GM23338 (cell line): ENCODE measurements at regions not wholly inside any gene's neighbourhood (a gene's known extent, or its start where the extent isn't known, plus 50 kb on each side); places are given as distances from the start of the nearest gene placed in this dataset.

Experiments
- ATAC-seq: fragments of 200-7000 bp; cut with Tn5 transposase; 3 replicates; pipeline ENCODE4 v1.9.1; 2020
- DNase-seq: peaks from one replicate; pipeline ENCODE4 v3.0.0-alpha.2; 2015; ENCODE audit warnings: low spot score
- H2AFZ ChIP-seq: fragments of 200-600 bp; sonication (generic); 2 replicates; pipeline ENCODE4 v1.8.0; 2016; ENCODE audit warnings: antibody characterized with exemption, mild to moderate bottlenecking, moderate library complexity
- H3F3A ChIP-seq: fragments of 200-600 bp; sonication (generic); replicated peaks from 2 replicates; pipeline ENCODE4 v1.8.0; 2017; ENCODE audit warnings: antibody characterized with exemption, mixed run types, low read depth
- H3K27ac ChIP-seq: fragments of 200-600 bp; sonication (generic); 2 replicates; pipeline ENCODE4 v1.6.1; 2016; ENCODE audit warnings: low read depth
- H3K27me3 ChIP-seq: fragments of 200-600 bp; sonication (generic); 2 replicates; pipeline ENCODE4 v1.8.0; 2016; ENCODE audit warnings: mild to moderate bottlenecking, mixed run types, moderate library complexity; ENCODE audit not compliant: insufficient read depth
- H3K36me3 ChIP-seq: fragments of 200-600 bp; sonication (generic); 2 replicates; pipeline ENCODE4 v1.8.0; 2016; ENCODE audit warnings: mild to moderate bottlenecking; ENCODE audit not compliant: insufficient read depth
- H3K4me1 ChIP-seq: fragments of 200-600 bp; sonication (generic); 2 replicates; pipeline ENCODE4 v1.8.0; 2016; ENCODE audit warnings: mild to moderate bottlenecking, moderate library complexity; ENCODE audit not compliant: insufficient read depth
- H3K4me2 ChIP-seq: fragments of 200-600 bp; sonication (generic); 2 replicates; pipeline ENCODE4 v1.7.1; 2017; ENCODE audit warnings: mixed run types
- H3K4me3 ChIP-seq: fragments of 200-600 bp; sonication (generic); 2 replicates; pipeline ENCODE4 v1.6.1; 2016; ENCODE audit warnings: mixed run types
- H3K79me2 ChIP-seq: fragments of 200-600 bp; sonication (generic); replicated peaks from 2 replicates; pipeline ENCODE4 v1.8.0; 2017; ENCODE audit warnings: mild to moderate bottlenecking; ENCODE audit not compliant: insufficient read depth
- H3K9me2 ChIP-seq: fragments of 200-600 bp; sonication (generic); 2 replicates; pipeline ENCODE4 v1.8.0; 2017; ENCODE audit not compliant: insufficient read depth
- H4K20me1 ChIP-seq: fragments of 200-600 bp; sonication (generic); replicated peaks from 2 replicates; pipeline ENCODE4 v1.8.0; 2017; ENCODE audit warnings: mild to moderate bottlenecking; ENCODE audit not compliant: insufficient read depth
- H3K27ac Mint-ChIP-seq: 2 replicates; pipeline ENCODE4 v1.8.0; 2020; ENCODE audit warnings: inconsistent platforms, mild to moderate bottlenecking, moderate library complexity, mixed read lengths
- H3K27me3 Mint-ChIP-seq: 3 replicates; pipeline ENCODE4 v1.8.0; 2022; ENCODE audit warnings: low read depth, mild to moderate bottlenecking, moderate library complexity, mixed read lengths, inconsistent platforms; ENCODE audit not compliant: insufficient read depth, poor library complexity
- H3K36me3 Mint-ChIP-seq: 3 replicates; pipeline ENCODE4 v1.8.0; 2021; ENCODE audit warnings: low read depth, mild to moderate bottlenecking, inconsistent platforms, moderate library complexity, mixed read lengths
- H3K4me1 Mint-ChIP-seq: 3 replicates; pipeline ENCODE4 v1.8.0; 2020; ENCODE audit warnings: mild to moderate bottlenecking, inconsistent platforms, mixed read lengths
- H3K4me3 Mint-ChIP-seq: 3 replicates; pipeline ENCODE4 v1.8.0; 2021; ENCODE audit warnings: moderate library complexity, mild to moderate bottlenecking, inconsistent platforms, mixed read lengths
- H3K9me3 Mint-ChIP-seq: 3 replicates; pipeline ENCODE4 v1.8.0; 2020; ENCODE audit warnings: moderate library complexity, mild to moderate bottlenecking, inconsistent platforms, mixed read lengths
- CREB1 ChIP-seq: fragments of 250-450 bp; sonication (Bioruptor Pico); IDR thresholded peaks from 2 replicates; pipeline ENCODE4 v1.5.0; 2020; ENCODE audit warnings: low read depth, mild to moderate bottlenecking, moderate library complexity
- EZH2 ChIP-seq: fragments of 200-600 bp; sonication (generic); IDR thresholded peaks from one replicate; pipeline ENCODE4 v1.8.0; 2017; ENCODE audit warnings: antibody characterized with exemption, mild to moderate bottlenecking, low read depth; ENCODE audit not compliant: unreplicated experiment
- STAT1 ChIP-seq: IDR thresholded peaks from one replicate; pipeline ENCODE4 v1.6.1; 2016; ENCODE audit warnings: antibody characterized with exemption; ENCODE audit not compliant: unreplicated experiment
- ZNF114 ChIP-seq: fragments of 250-450 bp; sonication (Bioruptor Pico); IDR thresholded peaks from 2 replicates; pipeline ENCODE4 v1.5.0; 2020; ENCODE audit warnings: mild to moderate bottlenecking, moderate library complexity
- ZNF331 ChIP-seq: fragments of 250-450 bp; sonication (Bioruptor Pico); IDR thresholded peaks from 2 replicates; pipeline ENCODE4 v1.5.0; 2020; ENCODE audit warnings: low read depth, mild to moderate bottlenecking, moderate library complexity
- ZNF462 ChIP-seq: fragments of 250-450 bp; sonication (Bioruptor Pico); IDR thresholded peaks from 2 replicates; pipeline ENCODE4 v1.5.0; 2020; ENCODE audit warnings: mild to moderate bottlenecking, moderate library complexity

- TF ChIP-seq ZNF462 (no peak), CREB1 (no peak), ZNF331 (CRISPR knock-in tag) (no peak)
Observed at GRCh38 chr2:64840426-64840881, 148.7 kb upstream of the SLC1A4 start (continued).

- peaks cover 2% of the 10 kb centered on the region for H3K27me3 Mint-ChIP-seq
- Histone ChIP-seq H3K27ac (no peak overlapping the region), H3K9me2 (no peaks in the 10 kb centered on the region), H3F3A (0 out of 2 replicates have a peak, but pooled peaks cover 2% of the 10 kb centered on the region), H3K79me2 (no peaks in the 10 kb centered on the region), H3K4me3 (no peak overlapping the region), H3K27me3 (no peaks in the 10 kb centered on the region), H3K36me3 (no peaks in the 10 kb centered on the region), H2AFZ (no peak overlapping the region), H3K4me1 (no peaks in the 10 kb centered on the region; the same call in 1 of the 2 replicates), H4K20me1 (no peaks in the 10 kb centered on the region), H3K4me2 (no peak overlapping the region)
- peaks cover 8% of the 10 kb centered on the region for H3K4me1 Mint-ChIP-seq
- DNase-seq (no peak), ATAC-seq (no peak)
- no peaks in the 10 kb centered on the region for H3K9me3 Mint-ChIP-seq
- no peak overlapping the region for H3K4me3 Mint-ChIP-seq
- H3K27ac Mint-ChIP-seq, result no peak overlapping the region
- H3K36me3 Mint-ChIP-seq, result no peaks in the 10 kb centered on the region
- no peak for TF ChIP-seq ZNF331 (CRISPR knock-in tag)
- no peak for TF ChIP-seq ZNF114 (CRISPR knock-in tag)
- no peak for TF ChIP-seq EZH2
- no peak for TF ChIP-seq ZNF462
- TF ChIP-seq STAT1, result no peak
Observed at GRCh38 chr2:64841461-64841860, 147.7 kb upstream of the SLC1A4 start.
